ENCODE measurements at regions not wholly inside any gene's neighbourhood (a gene's known extent, or its start where the extent isn't known, plus 50 kb on each side); places are given as distances from the start of the nearest gene placed in this dataset.
A peak's percentile ranks its signal among the peaks of the same experiment; 100 is the strongest.

GRCh38 chr3:152516216-152516615 lies 247.5 kb downstream of the MBNL1 start:
- no peak for DNase-seq (ENCODE audit: low read depth, low spot score)

GRCh38 chr3:152517502-152517901 lies 248.8 kb downstream of the MBNL1 start:
- DNase-seq (ENCODE audit: low read depth, low spot score): no peak

GRCh38 chr3:152518346-152518745 lies 249.6 kb downstream of the MBNL1 start:
- DNase-seq (ENCODE audit: low read depth, low spot score): no peak

GRCh38 chr3:152519376-152519775 lies 250.6 kb downstream of the MBNL1 start:
- no peak for DNase-seq (ENCODE audit: low read depth, low spot score)

- no peak for DNase-seq (ENCODE audit: low read depth, low spot score)
These were observed 253.3 kb downstream of the MBNL1 start for GRCh38 chr3:152522036-152522435.

GRCh38 chr3:152524198-152525140 lies 255.7 kb downstream of the MBNL1 start:
- DNase-seq (ENCODE audit: low read depth, low spot score): no peak

- DNase-seq (ENCODE audit: low read depth, low spot score): no peak
These were observed 263.0 kb downstream of the MBNL1 start for GRCh38 chr3:152531717-152532116.

- DNase-seq (ENCODE audit: low read depth, low spot score): no peak
These were observed 269.8 kb downstream of the MBNL1 start for GRCh38 chr3:152538518-152538917.

GRCh38 chr3:152539191-152539764 lies 270.5 kb downstream of the MBNL1 start:
- DNase-seq (ENCODE audit: low read depth, low spot score): no peak

- DNase-seq (ENCODE audit: low read depth, low spot score): no peak
These were observed 271.4 kb downstream of the MBNL1 start for GRCh38 chr3:152540120-152540519.

- no peak for DNase-seq (ENCODE audit: low read depth, low spot score)
These were observed 278.4 kb downstream of the MBNL1 start for GRCh38 chr3:152547153-152547552.

GRCh38 chr3:152549263-152549662 lies 280.5 kb downstream of the MBNL1 start:
- no peak for DNase-seq (ENCODE audit: low read depth, low spot score)

GRCh38 chr3:152550284-152550683 lies 281.6 kb downstream of the MBNL1 start:
- DNase-seq (ENCODE audit: low read depth, low spot score): no peak

GRCh38 chr3:152554980-152555379 lies 280.0 kb upstream of the P2RY1 start:
- DNase-seq (ENCODE audit: low read depth, low spot score): no peak

- DNase-seq (ENCODE audit: low read depth, low spot score): no peak
These were observed 279.2 kb upstream of the P2RY1 start for GRCh38 chr3:152555666-152556291.

- DNase-seq (ENCODE audit: low read depth, low spot score): peak; percentile 26
These were observed 278.1 kb upstream of the P2RY1 start for GRCh38 chr3:152556731-152557254.

GRCh38 chr3:152557302-152557999 lies 277.5 kb upstream of the P2RY1 start:
- no peak for DNase-seq (ENCODE audit: low read depth, low spot score)

GRCh38 chr3:152558386-152558785 lies 276.5 kb upstream of the P2RY1 start:
- no peak for DNase-seq (ENCODE audit: low read depth, low spot score)

- DNase-seq (ENCODE audit: low read depth, low spot score): no peak
These were observed 275.7 kb upstream of the P2RY1 start for GRCh38 chr3:152559246-152559645.

GRCh38 chr3:152564459-152564858 lies 270.5 kb upstream of the P2RY1 start:
- no peak for DNase-seq (ENCODE audit: low read depth, low spot score)

- no peak for DNase-seq (ENCODE audit: low read depth, low spot score)
These were observed 260.4 kb upstream of the P2RY1 start for GRCh38 chr3:152574461-152575079.

Data from pulmonary artery endothelial cell (primary cell).